ENCODE measurements at regions not wholly inside any gene's neighbourhood (a gene's known extent, or its start where the extent isn't known, plus 50 kb on each side); places are given as distances from the start of the nearest gene placed in this dataset.

- no peak overlapping the region for H3K14ac ChIP-seq (replicated peaks; ENCODE audit: low read depth, low read length)
- dilution Hi-C loops (cut with HindIII; ENCODE audit: low sequenced_read_pairs, unreplicated experiment): no loop called here
- no peak overlapping the region for H3K23ac ChIP-seq (ENCODE audit: low read depth, low read length)
- no peak overlapping the region for H2AK9ac ChIP-seq (replicated peaks; ENCODE audit: low read depth, low read length, poor library complexity)
- WGBS, 2 experiments (ENCODE audit: extremely low coverage in 2 of 2, insufficient read length in 1 of 2): no CpG with 5 or more reads among the region's 3 CpGs
- H4K5ac ChIP-seq (ENCODE audit: low read depth, low read length): no peak overlapping the region
- no peaks in the 10 kb centered on the region for H3K4me1 ChIP-seq (ENCODE audit: control insufficient read depth, insufficient read depth, low read length)
- no peak overlapping the region for H2AK5ac ChIP-seq (ENCODE audit: low read depth, low read length)
- in situ Hi-C loops (cut with MboI; ENCODE audit: low sequenced_read_pairs): no loop called here
- H3K79me1 ChIP-seq (ENCODE audit: low read depth in 1 of 2, low read length in 2 of 2): no peaks in the 10 kb centered on the region
- ChIA-PET POLR2A (ENCODE audit: unreplicated experiment) (no interaction called here), CTCF (no interaction called here)
- H3K4ac ChIP-seq (ENCODE audit: low read depth, low read length): no peak overlapping the region
- H3K27ac ChIP-seq (ENCODE audit: insufficient read depth, low read length): no peak overlapping the region
- H3K4me3 ChIP-seq (ENCODE audit: insufficient read depth, low read depth, low read length): no peak overlapping the region
- no peak overlapping the region for H2BK20ac ChIP-seq (ENCODE audit: low read depth, low read length)
- DNase-seq (no peak), ATAC-seq (ENCODE audit: low read depth) (no peak)
- no peak overlapping the region for H2BK15ac ChIP-seq (ENCODE audit: low read depth, low read length)
- H3K9me3 ChIP-seq (ENCODE audit: control insufficient read depth, insufficient read depth, low read length): peaks cover 14% of the 10 kb centered on the region
- no peaks in the 10 kb centered on the region for H3K36me3 ChIP-seq (ENCODE audit: control insufficient read depth, insufficient read depth, low read length)
- H3K18ac ChIP-seq (ENCODE audit: low read depth, low read length): no peak overlapping the region
- no peaks in the 10 kb centered on the region for H4K20me1 ChIP-seq (ENCODE audit: insufficient read depth, low read length)
- H2BK5ac ChIP-seq (ENCODE audit: low read depth, low read length, poor library complexity, severe bottlenecking): no peak overlapping the region
- no peak overlapping the region for H2BK120ac ChIP-seq (ENCODE audit: low read depth, low read length)
- H3K27me3 ChIP-seq (ENCODE audit: control insufficient read depth, insufficient read depth, low read length): no peaks in the 10 kb centered on the region
- H3K4me2 ChIP-seq (ENCODE audit: low read depth, low read length): no peak overlapping the region
- TF ChIP-seq MXI1 (IDR thresholded peaks at IDR 0.05; ENCODE audit: borderline replicate concordance, low read depth, low read length) (no peak), RCOR1 (IDR thresholded peaks at IDR 0.05; ENCODE audit: insufficient replicate concordance, low read length) (no peak), RAD21 (IDR thresholded peaks at IDR 0.05; ENCODE audit: low read length) (no peak), CEBPB (IDR thresholded peaks at IDR 0.05; ENCODE audit: low read depth, low read length) (no peak), FOS (IDR thresholded peaks at IDR 0.05; ENCODE audit: low read depth, low read length) (no peak), RFX5 (IDR thresholded peaks at IDR 0.05; ENCODE audit: low read depth, low read length) (no peak), POLR2A (IDR thresholded peaks at IDR 0.05; ENCODE audit: low read depth, low read length) (no peak), MAZ (IDR thresholded peaks at IDR 0.05; ENCODE audit: borderline replicate concordance, low read depth, low read length) (no peak), BHLHE40 (IDR thresholded peaks at IDR 0.05; ENCODE audit: low read depth, low read length) (no peak)
- H2AFZ ChIP-seq (replicated peaks; ENCODE audit: low read length, poor library complexity): no peak overlapping the region
- intact Hi-C loops (cut with micrococcal nuclease): no loop called here
- H4K8ac ChIP-seq (ENCODE audit: low read depth in 2 of 2, low read length in 2 of 2): no peak overlapping the region
- H3K9me1 ChIP-seq (ENCODE audit: insufficient read depth, low read length): no peaks in the 10 kb centered on the region
- no peak overlapping the region for H3K9ac ChIP-seq (ENCODE audit: low read depth, low read length)
- BruUV-seq (replicated peaks): no TSS peak
- no peak overlapping the region for H4K91ac ChIP-seq (ENCODE audit: insufficient read depth, low read depth, low read length)
- no peak overlapping the region for H3K56ac ChIP-seq (ENCODE audit: extremely low read depth, insufficient read depth, low read length)
These were observed 469.3 kb upstream of the MCTP2 start for GRCh38 chr15:93762036-93762435.
